HCT116 (cell line): ENCODE measurements at regions not wholly inside any gene's neighbourhood (a gene's known extent, or its start where the extent isn't known, plus 50 kb on each side); places are given as distances from the start of the nearest gene placed in this dataset.

ENCODE experiments used
- ATAC-seq: fragments of 200-7000 bp; cut with Tn5 transposase; 2 replicates; pipeline ENCODE4 v1.9.1; 2020; ENCODE audit warnings: mild to moderate bottlenecking, moderate library complexity
- BruUV-seq: library from RNA; stranded (reverse); fragments of 400-500 nt; replicated peaks from 2 replicates; lab custom pipeline; 2021; lab: Mats Ljungman, UMichigan
- CTCF ChIA-PET: fragments of 300-600 bp; sonication (Branson Sonifier 250); formaldehyde crosslinking; loops from one replicate; lab custom pipeline; 2021; ENCODE audit warnings: antibody characterized with exemption; lab: Charles Lee
- POLR2A ChIA-PET: fragments of 300-600, 350-600 bp; sonication (Branson Sonifier 250); formaldehyde crosslinking; loops from one replicate; lab custom pipeline; 2021; ENCODE audit warnings: antibody characterized with exemption; lab: Charles Lee
- RAD21 ChIA-PET, 2 experiments: fragments of 300-600 bp; sonication (Branson Sonifier 250); formaldehyde crosslinking; loops; one replicate each; lab custom pipeline; 2023; ENCODE audit warnings: low total read pairs in 2 of 2; ENCODE audit not compliant: uncharacterized antibody in 2 of 2, unreplicated experiment in 2 of 2, low non-redundant PET in 1 of 2; lab: Charles Lee
- DNase-seq: peaks from one replicate; pipeline ENCODE4 v3.0.0-alpha.2; 2010; ENCODE audit warnings: low read depth, low spot score
- H2AFZ ChIP-seq: fragments of 200-600 bp; shearing (Covaris generic), sonication (generic); 2 replicates; pipeline ENCODE4 v1.6.1; 2017; ENCODE audit warnings: low read depth, mixed run types, mixed read lengths, antibody characterized with exemption, low read length; ENCODE audit not compliant: poor library complexity, severe bottlenecking
- H3K27ac ChIP-seq: 2 replicates; pipeline ENCODE4 v1.5.1; 2012; ENCODE audit warnings: low read depth, low read length
- H3K27me3 ChIP-seq: fragments of 200-600 bp; sonication (generic); 2 replicates; pipeline ENCODE4 v1.6.1; 2016; ENCODE audit warnings: mixed run types, low read length, mixed read lengths; ENCODE audit not compliant: insufficient read depth
- H3K36me3 ChIP-seq, 2 experiments: fragments of 200-500 bp in 1 of 2; fragments of 200-600 bp in 1 of 2; sonication (Bioruptor generic) in 1 of 2; sonication (generic) in 1 of 2; 2 replicates each; pipeline versions ENCODE4 v1.5.1 to v1.6.1; 2014 to 2016; ENCODE audit warnings: low read length in 2 of 2, inconsistent platforms in 1 of 2, mixed read lengths in 1 of 2, mixed run types in 1 of 2; ENCODE audit not compliant: insufficient read depth in 2 of 2, control insufficient read depth in 1 of 2
- H3K4me1 ChIP-seq, 2 experiments: fragments of 200-600 bp in 1 of 2; sonication (generic) in 1 of 2; 2 replicates each; pipeline versions ENCODE4 v1.5.1 to v1.6.1; 2012 to 2017; ENCODE audit warnings: low read length in 2 of 2, inconsistent platforms in 1 of 2, mild to moderate bottlenecking in 1 of 2, mixed read lengths in 1 of 2, mixed run types in 1 of 2, moderate library complexity in 1 of 2; ENCODE audit not compliant: insufficient read depth in 2 of 2, control insufficient read depth in 1 of 2
- H3K4me2 ChIP-seq: fragments of 200-600 bp; sonication (generic); 2 replicates; pipeline ENCODE4 v1.6.1; 2017; ENCODE audit warnings: mixed run types, low read length, mixed read lengths
- H3K4me3 ChIP-seq, 2 experiments: fragments of 200-600 bp in 1 of 2; sonication (generic) in 1 of 2; replicated peaks in 1 of 2; 2 replicates each; pipeline ENCODE4 v1.5.1; 2011 to 2016; ENCODE audit warnings: low read length in 2 of 2, control low read depth in 1 of 2, low read depth in 1 of 2, mild to moderate bottlenecking in 1 of 2, mixed read lengths in 1 of 2, mixed run types in 1 of 2
- H3K79me2 ChIP-seq: fragments of 200-600 bp; sonication (generic); 2 replicates; pipeline ENCODE4 v1.6.1; 2017; ENCODE audit warnings: mild to moderate bottlenecking, mixed run types, low read length, moderate library complexity, mixed read lengths; ENCODE audit not compliant: insufficient read depth
- H3K9ac ChIP-seq: fragments of 200-600 bp; sonication (generic); 2 replicates; pipeline ENCODE4 v1.6.1; 2016; ENCODE audit warnings: low read length, mixed read lengths
- H3K9me2 ChIP-seq: fragments of 200-600 bp; sonication (generic), shearing (Covaris generic); 2 replicates; pipeline ENCODE4 v1.6.1; 2017; ENCODE audit warnings: mixed run types, mild to moderate bottlenecking, moderate library complexity; ENCODE audit not compliant: insufficient read depth
- H3K9me3 ChIP-seq, 2 experiments: fragments of 200-500 bp in 1 of 2; fragments of 200-600 bp in 1 of 2; sonication (Bioruptor generic) in 1 of 2; sonication (generic) in 1 of 2; 2 replicates each; pipeline ENCODE4 v1.6.1; 2014 to 2017; ENCODE audit warnings: low read length in 2 of 2, mixed read lengths in 2 of 2, inconsistent platforms in 1 of 2, low read depth in 1 of 2, mild to moderate bottlenecking in 1 of 2, mixed run types in 1 of 2, moderate library complexity in 1 of 2; ENCODE audit not compliant: control insufficient read depth in 1 of 2, insufficient read depth in 1 of 2
- H4K20me1 ChIP-seq: fragments of 200-600 bp; sonication (generic), shearing (Covaris generic); 2 replicates; pipeline ENCODE4 v1.6.1; 2017; ENCODE audit warnings: mixed run types, mild to moderate bottlenecking, moderate library complexity; ENCODE audit not compliant: insufficient read depth
- ELF1 ChIP-seq: IDR thresholded peaks from 2 replicates; pipeline ENCODE4 v1.6.1; 2012; ENCODE audit warnings: low read depth, borderline replicate concordance
- EZH2 ChIP-seq: fragments of 200-600 bp; sonication (generic); IDR thresholded peaks from 2 replicates; pipeline ENCODE4 v1.6.1; 2017; ENCODE audit warnings: antibody characterized with exemption, mixed run types
- YY1 ChIP-seq: IDR thresholded peaks from 2 replicates; pipeline ENCODE4 v1.6.1; 2011; ENCODE audit warnings: low read length, low read depth, moderate library complexity, mild to moderate bottlenecking; ENCODE audit not compliant: insufficient replicate concordance; ENCODE audit errors: extremely low read depth
- ZFX ChIP-seq: fragments of 450-650 bp; IDR thresholded peaks from 2 replicates; pipeline ENCODE4 v1.6.1; 2017
- ZNF274 ChIP-seq: fragments of 200-500 bp; sonication (Bioruptor generic); IDR thresholded peaks from 2 replicates; pipeline ENCODE4 v1.6.1; 2014; ENCODE audit warnings: mild to moderate bottlenecking, low read depth, low read length, inconsistent platforms
- intact Hi-C: fragments of 100-400 bp; cut with micrococcal nuclease; formaldehyde crosslinking; loops from 2 replicates; pipeline ENCODE4 v1.10.0; 2022

DNA sequence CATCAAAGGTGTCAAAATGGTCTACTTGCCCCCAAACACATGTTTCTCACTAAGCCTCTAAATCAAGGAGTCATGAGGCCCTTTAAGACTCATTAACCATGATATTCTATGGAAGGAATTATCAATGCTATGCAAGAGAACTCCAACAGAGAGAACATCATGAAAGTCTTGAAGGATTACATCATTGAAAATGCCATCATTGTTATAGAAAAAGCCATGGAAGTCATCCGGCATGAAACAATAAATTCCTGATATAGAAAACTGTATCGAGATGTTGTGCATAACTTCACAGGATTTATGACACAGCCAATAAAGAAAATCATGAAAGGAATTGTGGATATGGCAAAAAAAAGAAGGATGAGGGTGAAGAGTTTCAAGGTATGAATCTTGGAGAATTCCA is 1363.6 kb upstream of the CDH2 start:
- DNase-seq: no peak
- H2AFZ ChIP-seq: no peak overlapping the region
- H3K9me3 ChIP-seq: no peaks in the 10 kb centered on the region
- H3K9ac ChIP-seq: no peak overlapping the region
- CTCF ChIA-PET: no interaction called here
- no TSS peak for BruUV-seq
- H3K79me2 ChIP-seq: no peaks in the 10 kb centered on the region
- H3K9me2 ChIP-seq: no peaks in the 10 kb centered on the region
- H3K36me3 ChIP-seq: no peaks in the 10 kb centered on the region
- TF ChIP-seq ELF1: no peak
- no peak for TF ChIP-seq EZH2
- TF ChIP-seq, all 23 proteins: peak for 0
- no peaks in the 10 kb centered on the region for H4K20me1 ChIP-seq
- H3K27me3 ChIP-seq: no peaks in the 10 kb centered on the region
- RAD21 ChIA-PET: no interaction called here
- no peaks in the 10 kb centered on the region for H3K4me1 ChIP-seq
- POLR2A ChIA-PET: no interaction called here
- no peak overlapping the region for H3K4me3 ChIP-seq
- H3K27ac ChIP-seq: no peak overlapping the region
- intact Hi-C loops: no loop called here
- ATAC-seq: no peak
- H3K4me2 ChIP-seq: no peak overlapping the region

DNA sequence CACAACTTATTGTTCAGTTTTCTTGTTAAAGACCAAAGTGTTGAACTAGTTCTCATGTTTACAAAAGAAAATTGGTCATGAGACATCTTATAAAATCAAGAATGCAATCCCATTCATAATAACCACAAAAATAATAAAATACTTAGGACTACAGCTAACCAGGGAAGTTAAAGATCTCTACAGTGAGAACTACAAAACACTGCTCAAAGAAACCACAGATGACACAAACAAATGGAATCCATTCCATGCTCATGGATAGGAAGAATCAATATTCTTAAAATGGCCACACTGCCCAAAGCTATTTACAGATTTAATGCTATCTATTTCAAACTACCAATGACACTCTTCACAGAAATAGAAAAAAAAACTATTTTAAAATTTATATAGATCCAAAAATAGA is 1354.8 kb upstream of the CDH2 start:
- Histone ChIP-seq H3K9ac (no peak overlapping the region), H3K9me3 (0 out of 4 replicates have a peak, but pooled peaks cover 0 to 6% of the 10 kb centered on the region in 2 experiments), H3K27me3 (no peaks in the 10 kb centered on the region), H3K4me3 (no peak overlapping the region), H3K9me2 (no peaks in the 10 kb centered on the region), H2AFZ (no peak overlapping the region), H3K27ac (no peak overlapping the region), H3K36me3 (no peaks in the 10 kb centered on the region), H3K79me2 (no peaks in the 10 kb centered on the region), H3K4me1 (no peaks in the 10 kb centered on the region), H3K4me2 (no peak overlapping the region), H4K20me1 (no peaks in the 10 kb centered on the region)
- ChIA-PET RAD21 (no interaction called here), CTCF (no interaction called here), POLR2A (no interaction called here)
- DNase-seq (no peak), ATAC-seq (no peak)
- TF ChIP-seq YY1 (no peak), ZFX (no peak), ZNF274 (no peak)
- no TSS peak for BruUV-seq
- intact Hi-C loops: no loop called here
